ENCODE measurements at regions not wholly inside any gene's neighbourhood (a gene's known extent, or its start where the extent isn't known, plus 50 kb on each side); places are given as distances from the start of the nearest gene placed in this dataset.

- intact Hi-C loops (cut with micrococcal nuclease): no loop called here
- Mint-ChIP-seq H3K27ac (no peak overlapping the region), H3K27me3 (ENCODE audit: insufficient read depth) (no peaks in the 10 kb centered on the region), H3K4me1 (ENCODE audit: low read depth) (no peaks in the 10 kb centered on the region), H3K36me3 (ENCODE audit: low read depth) (no peaks in the 10 kb centered on the region), H3K9me3 (no peaks in the 10 kb centered on the region), H3K4me3 (no peak overlapping the region)
- DNase-seq (ENCODE audit: low spot score): no peak
These were observed 87.8 kb upstream of the SNTG2 start for GRCh38 chr2:862731-863466.

- Mint-ChIP-seq H3K9me3 (no peaks in the 10 kb centered on the region), H3K4me3 (no peak overlapping the region), H3K4me1 (ENCODE audit: low read depth) (no peaks in the 10 kb centered on the region), H3K36me3 (ENCODE audit: low read depth) (no peaks in the 10 kb centered on the region), H3K27ac (no peak overlapping the region), H3K27me3 (ENCODE audit: insufficient read depth) (no peaks in the 10 kb centered on the region)
- intact Hi-C loops (cut with micrococcal nuclease): no loop called here
- no peak for DNase-seq (ENCODE audit: low spot score)
These were observed 88.3 kb upstream of the SNTG2 start for GRCh38 chr2:862355-862687.

GRCh38 chr2:861655-862354, 88.8 kb upstream of the SNTG2 start:
- intact Hi-C loops (cut with micrococcal nuclease): no loop called here
- H3K9me3 Mint-ChIP-seq: no peaks in the 10 kb centered on the region
- H3K4me3 Mint-ChIP-seq: no peak overlapping the region
- H3K27ac Mint-ChIP-seq: no peak overlapping the region
- no peaks in the 10 kb centered on the region for H3K36me3 Mint-ChIP-seq (ENCODE audit: low read depth)
- no peak for DNase-seq (ENCODE audit: low spot score)
- H3K27me3 Mint-ChIP-seq (ENCODE audit: insufficient read depth): no peaks in the 10 kb centered on the region
- no peaks in the 10 kb centered on the region for H3K4me1 Mint-ChIP-seq (ENCODE audit: low read depth)

GRCh38 chr2:860259-860855, 90.3 kb upstream of the SNTG2 start:
- no peak for DNase-seq (ENCODE audit: low spot score)
- Mint-ChIP-seq H3K27me3 (ENCODE audit: insufficient read depth) (no peaks in the 10 kb centered on the region), H3K4me3 (no peak overlapping the region), H3K27ac (no peak overlapping the region), H3K36me3 (ENCODE audit: low read depth) (no peaks in the 10 kb centered on the region), H3K4me1 (ENCODE audit: low read depth) (peaks cover 5% of the 10 kb centered on the region), H3K9me3 (peaks cover 6% of the 10 kb centered on the region)
- intact Hi-C loops (cut with micrococcal nuclease): no loop called here

DNA sequence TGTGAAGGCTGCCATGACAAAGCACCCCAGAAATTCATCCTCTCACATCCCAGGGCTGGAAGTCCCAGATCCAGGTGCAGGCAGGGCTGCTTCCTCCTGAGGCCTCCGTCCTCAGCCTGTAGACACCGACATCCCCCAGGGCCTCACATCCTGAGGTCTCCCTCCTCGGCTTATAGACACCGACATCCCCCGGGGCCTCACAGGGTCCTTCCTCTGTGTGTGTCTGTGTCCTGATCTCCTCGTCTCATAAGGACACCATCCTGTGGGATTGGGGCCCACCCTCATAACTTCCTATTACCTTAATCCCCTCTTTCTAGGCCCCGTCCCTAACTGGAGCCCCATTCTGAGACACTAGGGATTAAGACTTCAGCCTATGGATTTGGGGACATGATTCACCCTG, 92.0 kb upstream of the SNTG2 start:
- Mint-ChIP-seq H3K9me3 (peaks cover 20% of the 10 kb centered on the region), H3K36me3 (ENCODE audit: low read depth) (no peaks in the 10 kb centered on the region), H3K27me3 (ENCODE audit: insufficient read depth) (no peaks in the 10 kb centered on the region), H3K27ac (no peak overlapping the region), H3K4me3 (no peak overlapping the region), H3K4me1 (ENCODE audit: low read depth) (peaks cover 17% of the 10 kb centered on the region)
- DNase-seq (ENCODE audit: low spot score): no peak
- intact Hi-C loops (cut with micrococcal nuclease): no loop called here

DNA sequence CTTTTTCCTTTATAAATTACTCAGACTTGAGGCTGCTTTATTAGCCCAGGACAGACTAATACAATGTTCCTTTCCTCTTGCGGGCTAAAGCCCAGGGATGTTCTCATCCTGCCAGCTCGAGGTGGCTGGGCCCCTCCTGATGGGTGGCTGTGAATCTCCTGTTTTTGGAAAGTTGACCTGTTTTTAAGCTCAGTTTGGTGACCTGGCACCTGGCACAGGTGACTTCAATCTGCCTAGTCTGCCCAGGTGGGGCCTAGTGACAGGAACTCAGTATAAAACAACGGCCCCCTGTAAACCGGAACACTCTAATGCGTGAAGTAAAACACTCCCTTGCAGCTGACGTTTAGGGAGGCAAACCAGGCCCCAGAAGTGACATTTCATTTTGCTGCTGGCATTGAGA, 92.7 kb upstream of the SNTG2 start:
- no peaks in the 10 kb centered on the region for H3K27me3 Mint-ChIP-seq (ENCODE audit: insufficient read depth)
- no peak overlapping the region for H3K4me3 Mint-ChIP-seq
- H3K4me1 Mint-ChIP-seq (ENCODE audit: low read depth): peaks cover 17% of the 10 kb centered on the region
- intact Hi-C loops (cut with micrococcal nuclease): no loop called here
- H3K36me3 Mint-ChIP-seq (ENCODE audit: low read depth): no peaks in the 10 kb centered on the region
- peaks cover 20% of the 10 kb centered on the region for H3K9me3 Mint-ChIP-seq
- no peak for DNase-seq (ENCODE audit: low spot score)
- no peak overlapping the region for H3K27ac Mint-ChIP-seq

DNA sequence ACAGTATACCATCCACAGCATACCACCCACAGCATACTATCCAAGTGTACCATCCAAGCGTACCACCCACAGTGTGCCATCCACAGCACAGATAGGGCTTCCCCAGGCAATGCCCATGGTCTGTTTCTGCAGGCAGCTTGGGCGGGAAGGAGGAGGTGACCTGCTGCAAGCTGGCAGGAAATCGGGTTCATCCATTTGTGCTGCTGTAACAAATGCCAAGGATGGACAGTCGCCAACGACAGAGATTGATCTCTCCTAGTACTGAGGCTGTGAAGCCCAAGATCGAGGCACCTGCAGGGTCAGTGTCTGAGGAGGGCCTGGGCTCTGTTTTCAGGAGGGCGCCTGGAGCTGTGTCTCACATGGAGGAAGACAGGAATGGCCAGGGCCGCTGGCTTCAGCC, 93.6 kb upstream of the SNTG2 start:
- Mint-ChIP-seq H3K27ac (no peak overlapping the region), H3K27me3 (ENCODE audit: insufficient read depth) (no peaks in the 10 kb centered on the region), H3K4me1 (ENCODE audit: low read depth) (peaks cover 17% of the 10 kb centered on the region), H3K9me3 (peaks cover 20% of the 10 kb centered on the region), H3K4me3 (no peak overlapping the region), H3K36me3 (ENCODE audit: low read depth) (no peaks in the 10 kb centered on the region)
- intact Hi-C loops (cut with micrococcal nuclease): no loop called here
- no peak for DNase-seq (ENCODE audit: low spot score)

- H3K9me3 Mint-ChIP-seq: peaks cover 20% of the 10 kb centered on the region
- DNase-seq (ENCODE audit: low spot score): no peak
- no peaks in the 10 kb centered on the region for H3K27me3 Mint-ChIP-seq (ENCODE audit: insufficient read depth)
- intact Hi-C loops (cut with micrococcal nuclease): no loop called here
- H3K4me3 Mint-ChIP-seq: no peak overlapping the region
- peaks cover 17% of the 10 kb centered on the region for H3K4me1 Mint-ChIP-seq (ENCODE audit: low read depth)
- no peaks in the 10 kb centered on the region for H3K36me3 Mint-ChIP-seq (ENCODE audit: low read depth)
- no peak overlapping the region for H3K27ac Mint-ChIP-seq
These were observed 94.2 kb upstream of the SNTG2 start for GRCh38 chr2:856456-856855.

- DNase-seq (ENCODE audit: low spot score): no peak
- intact Hi-C loops (cut with micrococcal nuclease): no loop called here
These were observed 94.6 kb upstream of the SNTG2 start for GRCh38 chr2:856041-856440.

GRCh38 chr2:855177-855576, 95.5 kb upstream of the SNTG2 start:
- Mint-ChIP-seq H3K9me3 (peaks cover 20% of the 10 kb centered on the region), H3K27ac (no peak overlapping the region), H3K4me1 (ENCODE audit: low read depth) (peaks cover 17% of the 10 kb centered on the region), H3K36me3 (ENCODE audit: low read depth) (no peaks in the 10 kb centered on the region), H3K27me3 (ENCODE audit: insufficient read depth) (no peaks in the 10 kb centered on the region), H3K4me3 (no peak overlapping the region)
- DNase-seq (ENCODE audit: low spot score): no peak
- intact Hi-C loops (cut with micrococcal nuclease): no loop called here

More at GRCh38 chr2:856041-856440, 94.6 kb upstream of the SNTG2 start:
- no peak overlapping the region for H3K27ac Mint-ChIP-seq
- H3K4me3 Mint-ChIP-seq: no peak overlapping the region
- H3K9me3 Mint-ChIP-seq: peaks cover 20% of the 10 kb centered on the region
- no peaks in the 10 kb centered on the region for H3K27me3 Mint-ChIP-seq (ENCODE audit: insufficient read depth)
- no peaks in the 10 kb centered on the region for H3K36me3 Mint-ChIP-seq (ENCODE audit: low read depth)
- H3K4me1 Mint-ChIP-seq (ENCODE audit: low read depth): peaks cover 17% of the 10 kb centered on the region

DNA sequence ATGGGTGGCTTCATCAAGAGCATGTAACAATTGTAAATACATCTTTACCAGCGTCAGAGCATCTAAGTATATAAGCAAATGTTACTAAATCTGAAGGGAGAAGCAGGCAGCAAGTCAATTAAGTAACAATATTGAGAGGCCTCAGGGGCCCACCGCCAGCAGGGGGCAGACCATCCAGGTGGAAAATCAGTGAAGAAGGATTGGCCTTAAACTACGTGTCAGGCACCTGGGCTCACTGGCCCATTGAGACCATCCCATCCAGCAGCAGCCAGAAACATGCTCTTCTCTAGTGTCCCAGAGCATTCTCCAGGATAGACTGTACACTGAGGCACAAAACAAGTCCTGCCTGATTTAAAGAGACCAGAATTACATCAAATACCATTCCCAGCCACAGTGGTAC, 96.2 kb upstream of the SNTG2 start:
- H3K4me3 Mint-ChIP-seq: no peak overlapping the region
- H3K4me1 Mint-ChIP-seq (ENCODE audit: low read depth): peaks cover 17% of the 10 kb centered on the region
- no peak overlapping the region for H3K27ac Mint-ChIP-seq
- peaks cover 20% of the 10 kb centered on the region for H3K9me3 Mint-ChIP-seq
- H3K36me3 Mint-ChIP-seq (ENCODE audit: low read depth): no peaks in the 10 kb centered on the region
- intact Hi-C loops (cut with micrococcal nuclease): no loop called here
- H3K27me3 Mint-ChIP-seq (ENCODE audit: insufficient read depth): no peaks in the 10 kb centered on the region
- no peak for DNase-seq (ENCODE audit: low spot score)

DNA sequence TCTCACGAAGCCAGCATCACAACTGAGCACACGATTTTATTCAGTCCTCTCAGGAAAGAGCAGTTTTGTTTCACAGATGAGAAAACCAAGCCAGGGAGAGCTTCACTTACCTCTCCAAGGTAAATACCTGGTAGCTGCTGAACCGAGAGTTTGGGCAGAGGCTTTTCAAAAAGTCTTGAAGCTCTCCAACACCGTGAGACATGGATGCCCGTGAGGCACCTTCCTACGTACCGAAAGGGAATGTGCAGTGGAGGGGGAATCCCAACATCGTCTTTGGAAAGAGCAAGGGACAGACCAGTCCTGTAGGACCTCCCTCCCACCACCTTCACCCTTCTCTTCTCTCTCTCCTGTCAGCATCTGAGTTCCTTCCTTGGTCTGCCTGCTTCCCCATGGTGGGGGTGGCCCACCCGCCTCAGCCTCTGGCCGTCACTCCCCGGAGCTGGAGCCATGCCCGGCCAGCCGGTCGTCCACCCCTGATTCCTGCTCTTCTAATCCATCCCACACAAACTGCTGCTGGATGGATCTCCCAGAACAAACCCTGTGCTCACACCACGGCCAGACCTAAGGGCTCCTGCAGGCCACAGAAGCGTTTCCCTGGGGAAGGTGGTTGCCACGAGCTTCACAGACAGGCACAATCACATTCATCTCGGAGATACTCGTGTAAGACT, 97.3 kb upstream of the SNTG2 start:
- DNase-seq (ENCODE audit: low spot score): no peak
- no peak overlapping the region for H3K27ac Mint-ChIP-seq
- no peaks in the 10 kb centered on the region for H3K36me3 Mint-ChIP-seq (ENCODE audit: low read depth)
- H3K4me3 Mint-ChIP-seq: no peak overlapping the region
- peaks cover 17% of the 10 kb centered on the region for H3K4me1 Mint-ChIP-seq (ENCODE audit: low read depth)
- no peaks in the 10 kb centered on the region for H3K27me3 Mint-ChIP-seq (ENCODE audit: insufficient read depth)
- intact Hi-C loops (cut with micrococcal nuclease): no loop called here
- peaks cover 20% of the 10 kb centered on the region for H3K9me3 Mint-ChIP-seq

GRCh38 chr2:852168-852567, 98.5 kb upstream of the SNTG2 start:
- Mint-ChIP-seq H3K9me3 (peaks cover 20% of the 10 kb centered on the region), H3K4me3 (no peak overlapping the region), H3K27ac (no peak overlapping the region), H3K36me3 (ENCODE audit: low read depth) (no peaks in the 10 kb centered on the region), H3K4me1 (ENCODE audit: low read depth) (peaks cover 17% of the 10 kb centered on the region), H3K27me3 (ENCODE audit: insufficient read depth) (no peaks in the 10 kb centered on the region)
- intact Hi-C loops (cut with micrococcal nuclease): no loop called here
- no peak for DNase-seq (ENCODE audit: low spot score)
